HuH-7 (cell line): ENCODE measurements at regions not wholly inside any gene's neighbourhood (a gene's known extent, or its start where the extent isn't known, plus 50 kb on each side); places are given as distances from the start of the nearest gene placed in this dataset.
"Not testable (repeated sequence)": the region's sequence is repeated elsewhere in the genome, so short reads cannot be mapped to it uniquely, and the experiment has no call there.

ENCODE experiments used
- DNase-seq: peaks from one replicate; pipeline ENCODE4 v3.0.0; 2011; ENCODE audit warnings: low spot score

DNA sequence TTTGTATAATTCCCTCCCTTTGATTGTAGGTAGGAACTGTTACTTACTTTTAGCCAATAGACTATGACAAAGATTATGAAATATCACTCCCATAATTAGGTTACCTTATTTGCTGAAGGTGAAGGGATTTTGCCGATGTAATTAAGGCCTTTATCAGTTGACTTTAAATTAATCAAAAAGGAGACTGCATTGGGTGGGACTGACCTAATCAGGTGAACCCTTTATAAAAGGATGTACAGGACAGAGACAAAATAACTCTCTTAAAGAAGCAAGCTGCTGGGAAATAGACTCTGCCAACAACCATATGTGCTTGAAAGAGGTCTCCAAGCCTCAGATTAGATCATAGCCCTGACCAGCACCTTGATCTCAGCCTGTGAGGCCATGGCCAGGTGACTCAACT, 167.6 kb downstream of the SOX3 start:
- no peak for DNase-seq

GRCh38 chrX:140318296-140318695, 186.6 kb downstream of the SOX3 start:
- DNase-seq: no peak

GRCh38 chrX:140317462-140317861, 187.4 kb downstream of the SOX3 start:
- DNase-seq: no peak

DNA sequence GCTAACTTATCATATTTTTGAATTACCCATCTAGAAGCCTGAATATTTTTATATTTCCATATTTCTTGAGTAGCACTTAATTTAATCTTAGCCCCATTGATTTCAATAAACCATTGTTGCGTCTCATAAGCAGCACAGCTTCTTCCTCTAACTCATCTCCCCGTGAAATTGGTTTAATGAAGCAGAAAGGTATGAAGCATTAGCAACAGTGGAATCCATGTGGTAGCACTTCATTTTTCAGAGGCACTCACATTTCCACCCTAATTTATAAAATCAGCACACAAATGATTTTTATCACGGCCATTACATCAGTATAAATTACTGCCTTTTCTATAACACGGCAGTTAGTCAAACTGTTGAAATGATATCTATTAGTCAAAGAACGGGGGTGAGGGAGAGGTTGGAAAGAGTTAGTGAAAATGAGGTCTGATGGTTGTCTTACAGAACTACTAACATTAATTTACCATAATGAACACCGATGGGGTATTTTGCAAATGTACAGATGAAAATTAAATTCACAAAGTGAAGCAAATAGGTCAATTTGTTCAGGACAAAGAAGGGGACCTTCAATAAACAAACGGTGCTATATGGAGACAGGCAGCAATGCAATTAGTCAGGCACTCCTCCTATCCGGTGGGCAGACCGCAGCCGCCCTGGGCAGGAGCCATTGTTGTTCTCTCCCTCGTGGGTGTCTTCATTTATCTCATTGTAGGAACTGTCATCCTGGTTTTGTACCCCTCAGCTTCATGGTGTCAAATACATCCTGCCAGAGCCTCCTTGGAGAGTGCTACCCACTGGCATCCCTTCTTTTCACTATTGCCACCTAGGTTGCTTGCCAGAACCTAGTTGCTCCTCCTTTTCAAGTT, 205.7 kb downstream of the SOX3 start:
- no peak for DNase-seq

- no peak for DNase-seq
Measured at GRCh38 chrX:140297273-140297672, 207.6 kb downstream of the SOX3 start.

- DNase-seq: no peak
Measured at GRCh38 chrX:140292961-140293360, 211.9 kb downstream of the SOX3 start.

DNA sequence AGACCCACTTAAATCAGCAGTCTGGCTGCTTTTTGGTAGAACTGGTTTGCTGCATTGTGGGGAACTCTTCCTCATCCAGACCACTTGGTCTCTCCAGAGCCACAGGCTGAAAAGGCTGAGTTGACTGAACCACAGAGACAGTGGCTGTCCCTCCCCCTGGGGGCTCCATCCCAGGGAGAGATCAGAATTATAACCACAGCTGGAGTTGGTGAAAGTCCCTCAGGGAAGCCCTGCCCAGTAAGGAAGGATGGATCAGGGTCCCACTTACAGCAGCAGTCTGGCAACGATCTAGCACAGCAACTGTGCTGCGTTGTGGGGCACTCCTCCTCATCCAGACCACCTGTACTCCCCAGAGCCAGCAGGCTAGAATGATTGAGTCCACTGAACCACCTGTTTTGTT, 212.7 kb downstream of the SOX3 start:
- no peak for DNase-seq

- DNase-seq: no peak
Measured at GRCh38 chrX:140274811-140275525, 229.9 kb downstream of the SOX3 start.

GRCh38 chrX:140273921-140274320, 230.9 kb downstream of the SOX3 start:
- DNase-seq: no peak

GRCh38 chrX:140250391-140250790, 254.5 kb downstream of the SOX3 start:
- DNase-seq: no peak

GRCh38 chrX:140249088-140249487, 255.8 kb downstream of the SOX3 start:
- DNase-seq: no peak

DNA sequence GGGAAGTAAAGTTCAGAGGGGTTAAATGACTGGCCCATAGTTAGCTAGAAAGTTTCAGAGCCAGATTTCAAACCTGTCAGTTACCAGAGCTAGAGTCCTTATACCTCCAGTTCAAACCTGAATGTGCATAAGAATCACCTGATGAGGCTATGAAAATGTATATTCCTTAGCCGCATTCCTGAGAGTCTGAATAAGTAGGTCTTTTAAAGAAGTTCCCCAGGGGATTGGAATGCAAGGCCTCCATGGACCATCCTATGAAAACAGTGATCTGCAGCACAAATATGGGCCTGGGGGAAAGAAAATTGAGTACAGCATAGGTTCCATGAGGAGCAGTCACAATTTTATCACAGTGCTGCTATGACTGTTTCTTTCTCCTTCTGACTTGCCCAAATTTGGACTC, 263.9 kb upstream of the CXorf66 start:
- no peak for DNase-seq

DNA sequence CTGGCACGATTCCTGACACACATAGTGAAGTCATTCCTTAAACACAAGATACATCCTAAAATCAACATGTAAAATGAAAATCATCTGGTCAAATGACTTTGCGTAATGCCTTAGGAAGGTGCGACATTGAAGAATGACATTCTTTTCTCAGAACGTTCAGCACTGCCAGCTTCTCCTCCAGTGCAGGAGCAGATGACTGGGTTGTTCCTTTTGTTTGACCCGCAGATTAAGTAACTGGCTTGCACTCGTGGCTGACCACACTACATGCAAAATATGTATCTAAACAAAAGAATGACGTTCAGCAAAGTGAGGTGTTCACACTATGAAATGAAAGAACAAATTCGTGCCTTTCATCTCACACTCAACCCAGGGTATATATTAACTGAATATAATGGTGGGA, 260.7 kb upstream of the CXorf66 start:
- not testable (repeated sequence) for DNase-seq

DNA sequence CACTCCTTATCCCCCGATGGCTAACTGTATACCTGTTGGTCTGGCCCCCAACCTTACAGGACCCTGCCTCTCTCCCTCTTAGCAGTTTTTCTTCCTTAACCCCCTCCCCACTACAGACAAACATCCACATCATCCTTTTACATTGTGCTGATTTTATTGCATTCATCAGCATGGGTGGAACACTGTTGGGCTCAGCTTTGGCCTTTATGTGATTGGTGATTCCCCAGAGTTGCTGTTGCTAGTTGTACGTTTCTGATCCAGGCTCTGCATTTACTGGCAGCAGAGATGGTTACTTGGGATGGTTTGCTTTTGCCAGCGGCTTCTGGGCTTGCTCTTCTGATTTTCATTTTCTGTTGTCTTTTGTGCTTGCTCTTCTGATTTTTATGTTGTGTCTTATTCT, 250.6 kb upstream of the CXorf66 start:
- DNase-seq: not testable (repeated sequence)

- DNase-seq: not testable (repeated sequence)
Measured at GRCh38 chrX:140214518-140214917, 249.2 kb upstream of the CXorf66 start.

GRCh38 chrX:140206657-140207056, 241.3 kb upstream of the CXorf66 start:
- no peak for DNase-seq

DNA sequence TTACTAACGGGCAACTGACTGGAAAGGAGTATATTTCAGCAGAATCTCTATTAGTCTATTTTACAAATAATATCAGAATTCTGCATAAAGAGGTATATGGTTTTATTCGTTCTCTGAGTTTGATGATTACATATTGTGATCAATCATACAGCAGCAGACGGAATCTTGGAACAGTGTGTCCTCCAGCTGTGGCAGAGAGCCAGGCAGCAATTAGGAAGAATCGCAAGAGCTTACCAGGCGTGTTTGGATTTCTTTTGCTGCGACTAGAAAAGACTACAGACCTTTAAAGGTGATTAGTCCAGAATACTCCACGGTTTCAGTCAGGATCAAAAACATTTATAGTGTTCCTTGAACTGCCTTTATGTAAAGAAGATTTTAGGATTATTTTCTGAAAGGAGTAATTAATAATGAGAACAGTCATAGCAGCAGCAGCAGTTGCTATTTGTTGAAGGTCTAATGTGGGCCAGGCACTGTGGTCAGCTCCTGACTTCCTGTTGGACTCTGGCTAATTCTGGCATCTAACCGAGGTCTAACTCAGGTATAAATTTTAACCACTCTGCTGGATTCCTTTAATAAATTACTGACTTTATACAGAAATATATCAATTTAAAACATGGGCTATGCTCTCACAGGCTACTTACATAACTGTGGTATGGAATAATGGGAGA, 225.3 kb upstream of the CXorf66 start:
- no peak for DNase-seq

DNA sequence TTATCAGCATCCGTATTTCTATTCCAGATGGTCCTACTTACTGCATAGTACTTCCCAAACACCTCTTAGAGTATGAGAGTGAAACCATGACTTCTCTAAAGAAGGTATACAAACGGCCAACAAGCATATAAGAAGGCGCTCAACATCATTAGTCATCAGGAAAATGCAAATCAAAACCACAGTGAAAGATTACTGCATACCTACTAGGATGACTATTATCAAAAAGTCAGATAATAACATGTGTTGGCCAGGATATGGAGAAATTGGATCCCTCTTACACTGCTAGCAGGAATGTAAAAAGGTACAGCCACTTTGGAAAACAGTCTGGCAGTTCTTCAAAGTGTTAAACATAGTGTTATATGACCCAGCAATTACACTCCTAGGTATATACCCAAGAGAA, 215.3 kb upstream of the CXorf66 start:
- no peak for DNase-seq

DNA sequence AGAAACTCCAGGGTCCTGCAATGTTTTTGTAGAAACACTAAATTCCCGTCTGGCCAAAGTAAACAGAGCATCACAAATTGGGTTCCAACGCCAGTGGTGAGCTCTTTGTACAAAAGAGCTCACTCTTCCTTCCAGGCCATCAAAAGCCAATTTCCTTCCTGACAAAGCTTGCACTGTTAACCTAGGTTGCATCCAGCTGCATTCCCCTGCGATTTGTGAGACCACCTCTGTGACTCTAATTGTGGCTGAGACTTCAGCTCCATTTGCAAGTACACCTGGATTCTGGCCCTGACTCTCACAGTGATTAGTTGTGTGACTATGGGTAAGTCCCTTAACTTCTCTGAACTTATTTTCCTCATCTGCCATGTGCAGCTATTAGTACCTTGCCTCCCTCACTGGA, 212.5 kb upstream of the CXorf66 start:
- DNase-seq: no peak

DNA sequence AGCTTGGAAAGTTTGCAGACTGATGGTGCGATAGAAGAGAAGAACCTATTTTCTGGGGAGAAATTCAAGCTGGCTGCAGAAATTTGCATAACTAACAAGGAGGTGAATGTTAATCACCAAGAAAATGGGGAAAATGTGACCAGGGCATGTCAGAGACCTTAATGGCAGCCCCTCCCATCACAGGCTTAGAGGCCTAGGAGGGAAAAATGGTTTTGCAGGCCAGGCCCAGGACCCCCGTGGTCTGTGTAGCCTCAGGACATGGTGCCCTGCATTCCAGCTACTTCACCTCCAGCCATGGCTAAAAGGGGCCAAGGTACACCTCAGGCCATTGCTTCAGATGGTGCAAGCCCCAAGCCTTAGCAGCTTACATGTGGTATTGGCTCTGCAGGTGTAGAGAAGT, 207.1 kb upstream of the CXorf66 start:
- DNase-seq: no peak

DNA sequence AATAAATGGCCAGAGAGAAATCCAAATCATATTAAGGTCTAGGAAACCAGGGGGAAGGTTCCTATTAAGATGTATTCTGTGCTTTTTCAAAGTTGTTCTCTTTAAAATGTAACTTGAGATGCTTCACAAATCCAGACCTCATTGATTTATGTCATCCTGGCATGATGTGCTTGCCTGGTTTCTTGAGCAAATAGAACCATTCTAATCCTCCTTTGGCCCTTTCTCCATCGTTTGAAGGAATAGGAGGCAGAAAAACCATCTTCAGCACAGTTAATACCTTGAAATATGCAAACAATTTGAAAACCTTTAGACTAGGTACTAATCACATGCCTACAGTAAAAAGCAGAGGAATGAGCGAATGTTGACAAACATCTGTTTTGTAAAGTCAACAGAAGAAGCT, 202.2 kb upstream of the CXorf66 start:
- no peak for DNase-seq

- no peak for DNase-seq
Measured at GRCh38 chrX:140165849-140166248, 200.5 kb upstream of the CXorf66 start.

DNA sequence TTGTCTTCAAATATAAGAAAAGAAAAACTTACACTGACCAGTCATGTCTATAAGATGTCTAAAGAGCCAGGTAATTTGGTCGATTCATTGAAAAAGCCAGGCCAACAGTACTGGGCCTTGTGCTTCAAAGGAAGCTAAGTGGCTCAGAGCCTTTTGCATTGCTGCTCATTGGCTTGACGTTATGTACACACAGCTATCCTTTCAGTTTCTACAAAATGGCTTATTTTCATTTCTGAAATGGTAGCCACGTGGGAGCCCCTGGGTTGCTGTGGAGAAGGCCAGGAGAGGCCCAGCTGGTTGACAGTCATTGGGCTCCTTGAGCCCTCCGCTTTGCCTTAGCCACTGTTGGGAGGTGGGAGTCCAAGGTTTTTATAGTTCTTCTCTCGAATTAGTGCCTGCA, 199.1 kb upstream of the CXorf66 start:
- DNase-seq: no peak
